IMR-90 (cell line): ENCODE measurements at regions not wholly inside any gene's neighbourhood (a gene's known extent, or its start where the extent isn't known, plus 50 kb on each side); places are given as distances from the start of the nearest gene placed in this dataset.

Source experiments
- ATAC-seq: fragments of 200-7000 bp; cut with Tn5 transposase; 2 replicates; pipeline ENCODE4 v1.9.1; 2020; ENCODE audit warnings: low read depth, mild to moderate bottlenecking, moderate library complexity
- BruUV-seq: library from RNA; stranded (reverse); fragments of 400-500 nt; replicated peaks from 2 replicates; lab custom pipeline; 2021; lab: Mats Ljungman, UMichigan
- CTCF ChIA-PET: fragments of 300-600 bp; formaldehyde crosslinking; extraction: SDS; loops from one replicate; lab custom pipeline; 2021; ENCODE audit warnings: antibody characterized with exemption; lab: Yijun Ruan, JAX
- POLR2A ChIA-PET: fragments of 300-600 bp; sonication (Branson Sonifier 250); formaldehyde crosslinking; loops from one replicate; lab custom pipeline; 2022; ENCODE audit warnings: antibody characterized with exemption; ENCODE audit not compliant: unreplicated experiment; lab: Charles Lee
- DNase-seq: peaks from one replicate; pipeline ENCODE4 v3.0.0; 2013
- H2AFZ ChIP-seq: replicated peaks from 2 replicates; pipeline ENCODE3; 2013; ENCODE audit warnings: low read length, mild to moderate bottlenecking; ENCODE audit not compliant: poor library complexity
- H2AK5ac ChIP-seq: 2 replicates; pipeline ENCODE4 v1.6.1; 2013; ENCODE audit warnings: low read depth, low read length, inconsistent platforms
- H2AK9ac ChIP-seq: replicated peaks from 2 replicates; pipeline ENCODE3; 2013; ENCODE audit warnings: mild to moderate bottlenecking, low read depth, low read length, moderate library complexity; ENCODE audit not compliant: poor library complexity
- H2BK120ac ChIP-seq: 2 replicates; pipeline ENCODE4 v1.6.1; 2013; ENCODE audit warnings: low read depth, low read length, inconsistent platforms
- H2BK15ac ChIP-seq: 3 replicates; pipeline ENCODE4 v1.6.1; 2013; ENCODE audit warnings: low read depth, low read length, inconsistent platforms
- H2BK20ac ChIP-seq: 2 replicates; pipeline ENCODE4 v1.6.1; 2013; ENCODE audit warnings: low read depth, mild to moderate bottlenecking, inconsistent platforms, low read length, moderate library complexity
- H2BK5ac ChIP-seq: 2 replicates; pipeline ENCODE4 v1.6.1; 2013; ENCODE audit warnings: mild to moderate bottlenecking, low read depth, low read length, inconsistent platforms; ENCODE audit not compliant: poor library complexity, severe bottlenecking
- H3K14ac ChIP-seq: replicated peaks from 2 replicates; pipeline ENCODE4 v1.6.1; 2013; ENCODE audit warnings: low read depth, low read length, inconsistent platforms
- H3K18ac ChIP-seq: 2 replicates; pipeline ENCODE4 v1.6.1; 2013; ENCODE audit warnings: low read depth, low read length, control low read depth
- H3K23ac ChIP-seq: 2 replicates; pipeline ENCODE4 v1.6.1; 2013; ENCODE audit warnings: low read depth, low read length, inconsistent platforms
- H3K27ac ChIP-seq: 2 replicates; pipeline ENCODE4 v1.5.1; 2013; ENCODE audit warnings: mild to moderate bottlenecking, control low read depth, low read length; ENCODE audit not compliant: insufficient read depth
- H3K27me3 ChIP-seq: 2 replicates; pipeline ENCODE4 v1.6.1; 2013; ENCODE audit warnings: low read length; ENCODE audit not compliant: control insufficient read depth, insufficient read depth
- H3K36me3 ChIP-seq: 2 replicates; pipeline ENCODE4 v1.6.1; 2013; ENCODE audit warnings: low read length, mixed read lengths; ENCODE audit not compliant: control insufficient read depth, insufficient read depth
- H3K4ac ChIP-seq: 2 replicates; pipeline ENCODE4 v1.6.1; 2013; ENCODE audit warnings: low read depth, low read length, inconsistent platforms
- H3K4me1 ChIP-seq: 2 replicates; pipeline ENCODE4 v1.6.1; 2013; ENCODE audit warnings: low read length, mixed read lengths; ENCODE audit not compliant: control insufficient read depth, insufficient read depth
- H3K4me2 ChIP-seq: 2 replicates; pipeline ENCODE4 v1.6.1; 2013; ENCODE audit warnings: low read depth, mild to moderate bottlenecking, control low read depth, low read length, moderate library complexity
- H3K4me3 ChIP-seq: 2 replicates; pipeline ENCODE4 v1.5.1; 2013; ENCODE audit warnings: low read depth, mild to moderate bottlenecking, control low read depth, low read length, moderate library complexity; ENCODE audit not compliant: insufficient read depth
- H3K56ac ChIP-seq: 2 replicates; pipeline ENCODE4 v1.6.1; 2013; ENCODE audit warnings: low read length, inconsistent platforms; ENCODE audit not compliant: insufficient read depth; ENCODE audit errors: extremely low read depth
- H3K79me1 ChIP-seq, 2 experiments: 2 replicates each; pipeline ENCODE4 v1.6.1; 2013; ENCODE audit warnings: low read length in 2 of 2, inconsistent platforms in 1 of 2, low read depth in 1 of 2
- H3K9ac ChIP-seq: 2 replicates; pipeline ENCODE4 v1.6.1; 2013; ENCODE audit warnings: low read depth, low read length, control low read depth
- H3K9me1 ChIP-seq: 2 replicates; pipeline ENCODE4 v1.6.1; 2013; ENCODE audit warnings: low read length, inconsistent platforms; ENCODE audit not compliant: insufficient read depth
- H3K9me3 ChIP-seq: 2 replicates; pipeline ENCODE4 v1.6.1; 2013; ENCODE audit warnings: low read length; ENCODE audit not compliant: control insufficient read depth, insufficient read depth
- H4K20me1 ChIP-seq: 2 replicates; pipeline ENCODE4 v1.6.1; 2013; ENCODE audit warnings: low read length, inconsistent platforms; ENCODE audit not compliant: insufficient read depth
- H4K5ac ChIP-seq: 2 replicates; pipeline ENCODE4 v1.6.1; 2013; ENCODE audit warnings: mild to moderate bottlenecking, low read depth, low read length, control low read depth
- H4K8ac ChIP-seq, 2 experiments: 2 replicates each; pipeline ENCODE4 v1.6.1; 2013; ENCODE audit warnings: low read depth in 2 of 2, low read length in 2 of 2, control low read depth in 1 of 2, inconsistent platforms in 1 of 2
- H4K91ac ChIP-seq: 2 replicates; pipeline ENCODE4 v1.6.1; 2013; ENCODE audit warnings: low read depth, low read length, inconsistent platforms; ENCODE audit not compliant: insufficient read depth
- MXI1 ChIP-seq: IDR thresholded peaks from 2 replicates; pipeline ENCODE4 v1.6.1; 2012; ENCODE audit warnings: low read depth, mild to moderate bottlenecking, low read length, moderate library complexity, borderline replicate concordance
- NFE2L2 ChIP-seq: fragments of 150-350 bp; IDR thresholded peaks from 2 replicates; pipeline ENCODE4 v1.6.1; 2016; ENCODE audit warnings: low read depth, mild to moderate bottlenecking, low read length
- RCOR1 ChIP-seq: IDR thresholded peaks from 2 replicates; pipeline ENCODE4 v1.6.1; 2012; ENCODE audit warnings: mild to moderate bottlenecking, low read length, improper control_type of control experiment; ENCODE audit not compliant: insufficient replicate concordance
- WGBS, 2 experiments: methylation state at CpG; one replicate each; pipeline versions ENCODE4 v1.1.5 to v1.1.7; 2013; ENCODE audit warnings: missing lambda C conversion rate in 2 of 2; ENCODE audit not compliant: insufficient read length in 1 of 2; ENCODE audit errors: extremely low coverage in 2 of 2; 5-methylcytosine and 5-hydroxymethylcytosine counted together
- dilution Hi-C: fragments of 300-500 bp; cut with HindIII; formaldehyde crosslinking; loops from one replicate; pipeline ENCODE4 v1.14.3; 2018; ENCODE audit warnings: low sequenced_read_pairs; ENCODE audit not compliant: unreplicated experiment
- in situ Hi-C: fragments of 300-500 bp; cut with MboI; formaldehyde crosslinking; loops from 3 replicates; pipeline ENCODE4 v1.14.3; 2019; ENCODE audit warnings: low sequenced_read_pairs, inconsistent platforms, mixed read lengths
- intact Hi-C: fragments of 100-400 bp; cut with micrococcal nuclease; formaldehyde crosslinking; loops from 2 replicates; pipeline ENCODE4 v1.10.0; 2022
- TF ChIP-seq, protein P1 (sequence below): conservative IDR thresholded peaks from 2 replicates; pipeline ENCODE4 v1.5.1; 2012; ENCODE audit warnings: mild to moderate bottlenecking, low read depth, low read length, improper control_type of control experiment

DNA sequence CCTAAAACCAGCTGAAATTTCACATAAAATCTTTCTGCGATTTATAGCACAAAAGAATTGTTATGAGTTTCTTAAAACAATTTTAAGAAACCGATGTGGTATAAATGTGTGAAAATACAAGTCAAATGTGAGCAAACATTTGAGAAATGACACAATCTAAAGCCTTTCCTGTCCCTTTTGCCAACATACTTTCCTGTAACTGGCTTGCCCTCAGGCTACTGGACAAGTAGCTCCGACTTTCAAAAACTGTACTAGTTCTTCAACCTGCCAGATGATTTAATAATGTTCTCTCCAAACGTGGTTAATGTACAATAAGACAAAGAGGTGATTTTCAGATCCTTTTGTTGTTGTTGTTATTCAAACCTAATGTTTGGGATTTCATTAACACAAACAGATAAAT is 105.9 kb upstream of the ARHGEF26 start:
- BruUV-seq, result no TSS peak
- Histone ChIP-seq H2AFZ (no peak overlapping the region), H3K9me1 (no peaks in the 10 kb centered on the region), H3K9me3 (no peaks in the 10 kb centered on the region), H2BK120ac (no peak overlapping the region), H2AK5ac (no peak overlapping the region), H4K20me1 (no peaks in the 10 kb centered on the region), H3K14ac (no peak overlapping the region), H4K91ac (no peak overlapping the region), H3K4me1 (no peaks in the 10 kb centered on the region), H4K5ac (no peak overlapping the region), H3K27ac (no peak overlapping the region), H4K8ac (no peak overlapping the region), H3K4ac (no peak overlapping the region), H2BK20ac (no peak overlapping the region), H3K27me3 (no peaks in the 10 kb centered on the region), H3K36me3 (no peaks in the 10 kb centered on the region), H3K56ac (no peak overlapping the region), H3K23ac (no peak overlapping the region), H3K18ac (no peak overlapping the region), H2BK5ac (no peak overlapping the region), H3K79me1 (no peaks in the 10 kb centered on the region), H3K4me3 (no peak overlapping the region), H3K9ac (no peak overlapping the region), H2BK15ac (no peak overlapping the region), H2AK9ac (no peak overlapping the region), H3K4me2 (no peak overlapping the region)
- dilution Hi-C loops (no loop called here), in situ Hi-C loops (no loop called here), intact Hi-C loops (no loop called here)
- ChIA-PET CTCF (no interaction called here), POLR2A (no interaction called here)
- DNase-seq (no peak), ATAC-seq (no peak)
- no CpG with 5 or more reads among the region's 4 CpGs for WGBS, 2 experiments
- TF ChIP-seq NFE2L2, result no peak
- TF ChIP-seq, protein P1, sequence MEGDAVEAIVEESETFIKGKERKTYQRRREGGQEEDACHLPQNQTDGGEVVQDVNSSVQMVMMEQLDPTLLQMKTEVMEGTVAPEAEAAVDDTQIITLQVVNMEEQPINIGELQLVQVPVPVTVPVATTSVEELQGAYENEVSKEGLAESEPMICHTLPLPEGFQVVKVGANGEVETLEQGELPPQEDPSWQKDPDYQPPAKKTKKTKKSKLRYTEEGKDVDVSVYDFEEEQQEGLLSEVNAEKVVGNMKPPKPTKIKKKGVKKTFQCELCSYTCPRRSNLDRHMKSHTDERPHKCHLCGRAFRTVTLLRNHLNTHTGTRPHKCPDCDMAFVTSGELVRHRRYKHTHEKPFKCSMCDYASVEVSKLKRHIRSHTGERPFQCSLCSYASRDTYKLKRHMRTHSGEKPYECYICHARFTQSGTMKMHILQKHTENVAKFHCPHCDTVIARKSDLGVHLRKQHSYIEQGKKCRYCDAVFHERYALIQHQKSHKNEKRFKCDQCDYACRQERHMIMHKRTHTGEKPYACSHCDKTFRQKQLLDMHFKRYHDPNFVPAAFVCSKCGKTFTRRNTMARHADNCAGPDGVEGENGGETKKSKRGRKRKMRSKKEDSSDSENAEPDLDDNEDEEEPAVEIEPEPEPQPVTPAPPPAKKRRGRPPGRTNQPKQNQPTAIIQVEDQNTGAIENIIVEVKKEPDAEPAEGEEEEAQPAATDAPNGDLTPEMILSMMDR, result no peak
- TF ChIP-seq MXI1, result no peak
- TF ChIP-seq RCOR1, result no peak
